ENCODE measurements at regions not wholly inside any gene's neighbourhood (a gene's known extent, or its start where the extent isn't known, plus 50 kb on each side); places are given as distances from the start of the nearest gene placed in this dataset.

DNA sequence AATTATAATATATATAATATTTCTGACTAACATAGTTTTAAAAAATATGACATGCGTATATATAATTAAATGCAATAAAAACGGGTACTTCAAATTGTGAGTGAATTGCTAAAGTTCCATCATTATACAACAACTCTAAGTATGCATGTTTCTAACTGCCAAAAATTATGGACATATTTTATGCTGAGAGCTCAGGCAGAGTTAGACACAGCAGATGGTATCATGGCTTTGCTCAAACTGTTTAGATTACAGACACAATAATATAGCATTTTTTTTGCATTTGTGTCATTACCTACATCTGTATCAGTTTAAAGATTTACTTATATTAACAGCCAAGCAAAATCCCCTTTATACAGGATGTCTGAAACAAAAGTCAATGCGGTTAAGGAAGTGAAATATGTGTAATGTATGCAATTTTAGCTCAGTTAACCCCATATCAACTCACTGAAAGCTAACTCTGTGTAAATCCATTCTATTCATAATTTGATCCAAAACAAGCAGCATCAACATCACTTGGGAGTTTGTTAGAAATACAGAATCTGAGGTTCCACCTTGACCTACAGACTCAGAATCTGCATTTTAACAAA is 119.1 kb upstream of the CNKSR2 start:
- Histone ChIP-seq H3K36me3 (ENCODE audit: control insufficient read depth, insufficient read depth, low read length) (no peaks in the 10 kb centered on the region), H3K4me1 (ENCODE audit: control insufficient read depth, insufficient read depth, low read length) (no peaks in the 10 kb centered on the region), H3K9ac (ENCODE audit: low read length) (no peak overlapping the region), H3K27me3 (ENCODE audit: control insufficient read depth, insufficient read depth, low read length) (no peaks in the 10 kb centered on the region), H3K27ac (ENCODE audit: low read depth, low read length) (no peak overlapping the region), H3K4me3 (ENCODE audit: low read length) (no peak overlapping the region)

GRCh38 chrX:21266949-21267348 is 107.3 kb upstream of the CNKSR2 start:
- no peaks in the 10 kb centered on the region for H3K4me1 ChIP-seq (ENCODE audit: control insufficient read depth, insufficient read depth, low read length)

GRCh38 chrX:21276736-21277433 is 97.3 kb upstream of the CNKSR2 start:
- no peak overlapping the region for H3K9ac ChIP-seq (ENCODE audit: low read length)
- H3K36me3 ChIP-seq (ENCODE audit: control insufficient read depth, insufficient read depth, low read length) = no peaks in the 10 kb centered on the region
- H3K4me3 ChIP-seq (ENCODE audit: low read length) = no peak overlapping the region
- no peaks in the 10 kb centered on the region for H3K4me1 ChIP-seq (ENCODE audit: control insufficient read depth, insufficient read depth, low read length)
- H3K27ac ChIP-seq (ENCODE audit: low read depth, low read length) = no peak overlapping the region
- no peaks in the 10 kb centered on the region for H3K27me3 ChIP-seq (ENCODE audit: control insufficient read depth, insufficient read depth, low read length)

More at GRCh38 chrX:21266949-21267348, 107.3 kb upstream of the CNKSR2 start:
- no peak overlapping the region for H3K9ac ChIP-seq (ENCODE audit: low read length)
- H3K27ac ChIP-seq (ENCODE audit: low read depth, low read length) = no peak overlapping the region
- H3K4me3 ChIP-seq (ENCODE audit: low read length) = no peak overlapping the region
- no peaks in the 10 kb centered on the region for H3K27me3 ChIP-seq (ENCODE audit: control insufficient read depth, insufficient read depth, low read length)
- no peaks in the 10 kb centered on the region for H3K36me3 ChIP-seq (ENCODE audit: control insufficient read depth, insufficient read depth, low read length)

DNA sequence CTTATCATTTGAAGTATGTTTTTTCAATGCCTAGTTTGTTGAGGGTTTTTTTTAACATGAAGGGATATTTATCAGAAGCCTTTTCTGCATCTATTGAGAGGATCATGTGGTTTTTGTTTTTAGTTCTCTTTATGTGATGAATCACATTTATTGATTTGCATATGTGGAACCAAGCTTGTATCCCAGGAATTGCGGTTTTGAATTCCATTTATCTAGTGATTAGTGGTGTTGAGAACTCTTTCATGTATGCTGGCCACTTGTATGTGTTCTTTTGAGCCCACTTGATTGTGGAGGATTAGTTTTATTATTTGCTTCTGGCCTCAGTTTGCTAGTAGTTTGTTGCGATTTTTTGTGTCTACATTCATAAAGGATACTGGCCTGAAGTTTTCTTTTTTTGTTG is 85.0 kb upstream of the CNKSR2 start:
- no peaks in the 10 kb centered on the region for H3K27me3 ChIP-seq (ENCODE audit: control insufficient read depth, insufficient read depth, low read length)
- H3K9ac ChIP-seq (ENCODE audit: low read length) = no peak overlapping the region
- no peak overlapping the region for H3K4me3 ChIP-seq (ENCODE audit: low read length)
- no peaks in the 10 kb centered on the region for H3K4me1 ChIP-seq (ENCODE audit: control insufficient read depth, insufficient read depth, low read length)
- H3K36me3 ChIP-seq (ENCODE audit: control insufficient read depth, insufficient read depth, low read length) = no peaks in the 10 kb centered on the region
- no peak overlapping the region for H3K27ac ChIP-seq (ENCODE audit: low read depth, low read length)

DNA sequence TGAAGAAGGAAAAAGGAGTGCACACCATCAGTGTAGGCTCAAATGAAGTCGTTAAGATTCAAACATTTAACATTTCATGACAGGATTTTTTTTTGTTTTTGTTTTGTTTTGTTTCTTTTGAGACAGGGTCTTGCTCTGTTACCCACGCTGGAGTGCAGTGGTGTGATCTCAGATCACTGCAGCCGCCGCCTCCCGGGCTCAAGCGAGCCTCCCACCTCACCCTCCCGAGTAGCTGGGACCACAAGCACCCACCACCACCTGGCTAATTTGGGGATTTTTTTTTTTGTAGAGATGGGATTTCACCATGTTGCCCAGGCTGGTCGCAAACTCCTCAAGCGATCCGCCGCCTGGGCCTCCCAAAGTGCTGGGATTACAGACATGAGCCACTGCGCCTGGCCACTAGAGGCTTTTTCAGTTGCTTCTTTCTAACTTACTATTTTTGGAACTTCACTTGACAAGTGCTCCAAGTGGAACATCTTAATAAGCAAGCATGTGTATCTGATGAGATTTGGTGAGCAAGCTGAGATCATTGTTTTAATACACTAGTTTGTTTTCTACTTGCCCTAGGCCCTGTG is 78.9 kb upstream of the CNKSR2 start:
- no peak overlapping the region for H3K4me3 ChIP-seq (ENCODE audit: low read length)
- no peaks in the 10 kb centered on the region for H3K36me3 ChIP-seq (ENCODE audit: control insufficient read depth, insufficient read depth, low read length)
- H3K9ac ChIP-seq (ENCODE audit: low read length) = no peak overlapping the region
- H3K4me1 ChIP-seq (ENCODE audit: control insufficient read depth, insufficient read depth, low read length) = no peaks in the 10 kb centered on the region
- no peak overlapping the region for H3K27ac ChIP-seq (ENCODE audit: low read depth, low read length)
- H3K27me3 ChIP-seq (ENCODE audit: control insufficient read depth, insufficient read depth, low read length) = no peaks in the 10 kb centered on the region

DNA sequence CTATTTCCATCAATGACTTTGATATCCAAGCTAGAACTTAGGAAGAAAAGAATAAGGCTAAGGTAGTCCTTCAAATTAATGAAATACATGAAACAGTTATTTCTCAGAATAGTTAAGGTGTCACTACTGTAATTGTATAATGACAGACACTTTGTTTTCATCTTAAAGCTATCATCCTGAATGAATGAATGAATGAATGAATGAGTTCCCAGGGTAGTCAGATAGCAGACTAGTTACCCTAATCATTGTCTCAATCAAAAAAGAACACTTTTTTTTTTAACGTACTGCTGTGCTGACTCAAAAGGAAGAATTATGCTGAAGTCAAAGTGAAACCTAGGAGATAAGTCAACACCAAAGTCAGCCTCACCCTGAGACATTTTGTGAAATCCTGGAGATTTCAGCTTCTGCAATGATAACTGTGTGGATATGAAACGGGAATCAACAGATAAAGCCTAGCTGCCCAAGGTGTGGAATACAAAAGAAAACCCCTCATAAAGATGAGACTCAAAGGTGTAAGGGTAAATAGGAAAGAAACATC is 68.3 kb upstream of the CNKSR2 start:
- H3K27me3 ChIP-seq (ENCODE audit: control insufficient read depth, insufficient read depth, low read length) = no peaks in the 10 kb centered on the region
- no peak overlapping the region for H3K27ac ChIP-seq (ENCODE audit: low read depth, low read length)
- no peaks in the 10 kb centered on the region for H3K36me3 ChIP-seq (ENCODE audit: control insufficient read depth, insufficient read depth, low read length)
- H3K4me1 ChIP-seq (ENCODE audit: control insufficient read depth, insufficient read depth, low read length) = no peaks in the 10 kb centered on the region
- no peak overlapping the region for H3K4me3 ChIP-seq (ENCODE audit: low read length)
- no peak overlapping the region for H3K9ac ChIP-seq (ENCODE audit: low read length)

- no peaks in the 10 kb centered on the region for H3K36me3 ChIP-seq (ENCODE audit: control insufficient read depth, insufficient read depth, low read length)
- H3K4me3 ChIP-seq (ENCODE audit: low read length) = no peak overlapping the region
- no peaks in the 10 kb centered on the region for H3K27me3 ChIP-seq (ENCODE audit: control insufficient read depth, insufficient read depth, low read length)
- no peaks in the 10 kb centered on the region for H3K4me1 ChIP-seq (ENCODE audit: control insufficient read depth, insufficient read depth, low read length)
- no peak overlapping the region for H3K9ac ChIP-seq (ENCODE audit: low read length)
- H3K27ac ChIP-seq (ENCODE audit: low read depth, low read length) = no peak overlapping the region
These were observed 54.9 kb upstream of the CNKSR2 start for GRCh38 chrX:21319323-21319722.
